CD14-positive monocyte (primary cell): ENCODE measurements at regions not wholly inside any gene's neighbourhood (a gene's known extent, or its start where the extent isn't known, plus 50 kb on each side); places are given as distances from the start of the nearest gene placed in this dataset.

Source experiments
- DNase-seq, 3 donors: peaks; one replicate each; pipeline ENCODE4 v3.0.0-alpha.2; 2011 to 2022
- H2AFZ ChIP-seq: 2 replicates; pipeline ENCODE4 v1.6.0; 2012; ENCODE audit warnings: mild to moderate bottlenecking, low read depth, low read length, inconsistent platforms; ENCODE audit not compliant: insufficient read depth, poor library complexity, severe bottlenecking
- H3K27ac ChIP-seq, 2 donors: 1 replicate in 1 of 2; 2 replicates in 1 of 2; pipeline ENCODE4 v1.5.1; 2012 to 2013; ENCODE audit warnings: low read length in 2 of 2, control low read depth in 1 of 2, inconsistent platforms in 1 of 2, low read depth in 1 of 2, mild to moderate bottlenecking in 1 of 2
- H3K27me3 ChIP-seq, 2 donors: one replicate each; pipeline versions ENCODE4 v1.6.0 to v1.6.1; 2011 to 2013; ENCODE audit warnings: low read length in 2 of 2; ENCODE audit not compliant: control insufficient read depth in 2 of 2, insufficient read depth in 2 of 2
- H3K36me3 ChIP-seq, 2 donors: replicated peaks in 1 of 2; 1 replicate in 1 of 2; 2 replicates in 1 of 2; pipeline versions ENCODE4 v1.5.1 to v1.6.1; 2012 to 2013; ENCODE audit warnings: low read length in 2 of 2, control low read depth in 1 of 2, inconsistent platforms in 1 of 2, mild to moderate bottlenecking in 1 of 2; ENCODE audit not compliant: insufficient read depth in 2 of 2, control insufficient read depth in 1 of 2
- H3K4me1 ChIP-seq, 2 donors: 1 replicate in 1 of 2; 2 replicates in 1 of 2; pipeline versions ENCODE4 v1.5.1 to v1.6.1; 2012 to 2013; ENCODE audit warnings: low read length in 2 of 2, control low read depth in 1 of 2, inconsistent platforms in 1 of 2, mild to moderate bottlenecking in 1 of 2, moderate library complexity in 1 of 2; ENCODE audit not compliant: insufficient read depth in 2 of 2, control insufficient read depth in 1 of 2
- H3K4me2 ChIP-seq: replicated peaks from 2 replicates; pipeline ENCODE3; 2012; ENCODE audit warnings: low read length, moderate library complexity, mild to moderate bottlenecking; ENCODE audit not compliant: poor library complexity, severe bottlenecking; ENCODE audit errors: extremely low read depth
- H3K4me3 ChIP-seq, 3 experiments: fragments of 200-600 bp in 1 of 3; sonication (generic) in 1 of 3; replicated peaks in 1 of 3; 1 replicate in 2 of 3; 2 replicates in 1 of 3; pipeline ENCODE4 v1.5.1; 2011 to 2013; ENCODE audit warnings: low read length in 3 of 3, mild to moderate bottlenecking in 3 of 3, control low read depth in 2 of 3, low read depth in 2 of 3, inconsistent platforms in 1 of 3, moderate library complexity in 1 of 3
- H3K79me2 ChIP-seq: 2 replicates; pipeline ENCODE4 v1.6.0; 2012; ENCODE audit warnings: mild to moderate bottlenecking, control low read depth, inconsistent platforms, low read length, moderate library complexity; ENCODE audit not compliant: insufficient read depth
- H3K9ac ChIP-seq: 2 replicates; pipeline ENCODE4 v1.6.0; 2017; ENCODE audit warnings: low read length, mild to moderate bottlenecking; ENCODE audit not compliant: insufficient read depth, poor library complexity, severe bottlenecking
- H3K9me3 ChIP-seq, 2 donors: replicated peaks in 1 of 2; 1 replicate in 1 of 2; 2 replicates in 1 of 2; pipeline versions ENCODE4 v1.5.1 to v1.6.1; 2012 to 2013; ENCODE audit warnings: low read length in 2 of 2, control low read depth in 1 of 2; ENCODE audit not compliant: control insufficient read depth in 1 of 2, insufficient read depth in 1 of 2
- H4K20me1 ChIP-seq: 2 replicates; pipeline ENCODE4 v1.6.0; 2012; ENCODE audit warnings: mild to moderate bottlenecking, low read length, control low read depth, moderate library complexity; ENCODE audit not compliant: insufficient read depth
- H3K27ac Mint-ChIP-seq, 7 donors: one replicate each; pipeline ENCODE4 v1.8.0; 2020; ENCODE audit warnings: mild to moderate bottlenecking in 7 of 7, mixed read lengths in 7 of 7, moderate library complexity in 6 of 7, inconsistent platforms in 2 of 7
- H3K27me3 Mint-ChIP-seq, 3 donors: one replicate each; pipeline ENCODE4 v1.8.0; 2021 to 2022; ENCODE audit warnings: low read depth in 3 of 3, mild to moderate bottlenecking in 3 of 3, mixed read lengths in 3 of 3, moderate library complexity in 3 of 3, inconsistent platforms in 1 of 3
- H3K36me3 Mint-ChIP-seq, 2 donors: one replicate each; pipeline ENCODE4 v1.8.0; 2020; ENCODE audit warnings: mixed read lengths in 2 of 2, inconsistent platforms in 1 of 2, mild to moderate bottlenecking in 1 of 2
- H3K4me1 Mint-ChIP-seq: one replicate; pipeline ENCODE4 v1.8.0; 2020; ENCODE audit warnings: mild to moderate bottlenecking, mixed read lengths
- H3K4me3 Mint-ChIP-seq, 2 donors: one replicate each; pipeline ENCODE4 v1.8.0; 2020; ENCODE audit warnings: mild to moderate bottlenecking in 2 of 2, mixed read lengths in 2 of 2, moderate library complexity in 1 of 2
- H3K9me3 Mint-ChIP-seq, 7 donors: one replicate each; pipeline ENCODE4 v1.8.0; 2020 to 2022; ENCODE audit warnings: mixed read lengths in 7 of 7, mild to moderate bottlenecking in 6 of 7, moderate library complexity in 6 of 7, inconsistent platforms in 2 of 7
- WGBS: methylation state at CpG from one replicate; pipeline ENCODE4 v1.1.5; 2013; ENCODE audit warnings: missing lambda C conversion rate; ENCODE audit not compliant: insufficient coverage; 5-methylcytosine and 5-hydroxymethylcytosine counted together
- intact Hi-C, 2 donors: fragments of 100-400 bp; cut with micrococcal nuclease; formaldehyde crosslinking; loops; one replicate each; pipeline versions ENCODE4 v1.15.0 to v1.15.1; 2023
- TF ChIP-seq, protein P1 (sequence below): fragments of 200-600 bp; IDR thresholded peaks from one replicate; pipeline ENCODE4 v1.8.0; 2022; ENCODE audit warnings: antibody characterized with exemption, mild to moderate bottlenecking

DNA sequence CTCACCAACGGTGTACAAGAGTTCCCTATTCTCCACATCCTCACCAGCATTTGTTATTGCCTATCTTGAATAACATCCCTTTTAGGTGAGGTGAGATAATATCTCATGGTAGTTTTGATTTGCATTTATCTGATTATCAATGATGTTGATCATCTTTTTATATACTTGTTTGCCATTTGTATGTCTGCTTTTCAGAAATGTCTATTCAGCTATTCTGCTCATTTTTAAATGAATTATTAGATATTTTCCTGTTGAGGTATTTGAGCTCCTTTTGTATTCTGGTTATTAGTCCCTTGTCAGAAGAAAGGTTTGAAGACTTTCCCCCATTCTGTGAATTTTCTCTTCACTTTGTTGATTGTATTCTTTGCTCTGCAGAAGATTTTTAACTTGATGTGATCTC is 695.5 kb upstream of the DDX18 start:
- Histone ChIP-seq H3K9me3 (no peaks in the 10 kb centered on the region), H3K36me3 (no peaks in the 10 kb centered on the region), H3K4me2 (no peak overlapping the region), H2AFZ (no peak overlapping the region), H3K27me3 (no peaks in the 10 kb centered on the region), H4K20me1 (no peaks in the 10 kb centered on the region), H3K4me1 (no peaks in the 10 kb centered on the region), H3K79me2 (no peaks in the 10 kb centered on the region), H3K27ac (no peak overlapping the region), H3K9ac (no peak overlapping the region), H3K4me3 (no peak overlapping the region)
- H3K36me3 Mint-ChIP-seq = no peaks in the 10 kb centered on the region
- H3K27me3 Mint-ChIP-seq = no peaks in the 10 kb centered on the region
- DNase-seq = no peak
- no CpG with 5 or more reads among the region's 1 CpG for WGBS
- intact Hi-C loops = no loop called here
- no peaks in the 10 kb centered on the region for H3K4me1 Mint-ChIP-seq
- H3K9me3 Mint-ChIP-seq = peaks cover 0 to 2% (median 0%) of the 10 kb centered on the region in 7 donors
- H3K4me3 Mint-ChIP-seq = no peak overlapping the region
- TF ChIP-seq, protein P1, sequence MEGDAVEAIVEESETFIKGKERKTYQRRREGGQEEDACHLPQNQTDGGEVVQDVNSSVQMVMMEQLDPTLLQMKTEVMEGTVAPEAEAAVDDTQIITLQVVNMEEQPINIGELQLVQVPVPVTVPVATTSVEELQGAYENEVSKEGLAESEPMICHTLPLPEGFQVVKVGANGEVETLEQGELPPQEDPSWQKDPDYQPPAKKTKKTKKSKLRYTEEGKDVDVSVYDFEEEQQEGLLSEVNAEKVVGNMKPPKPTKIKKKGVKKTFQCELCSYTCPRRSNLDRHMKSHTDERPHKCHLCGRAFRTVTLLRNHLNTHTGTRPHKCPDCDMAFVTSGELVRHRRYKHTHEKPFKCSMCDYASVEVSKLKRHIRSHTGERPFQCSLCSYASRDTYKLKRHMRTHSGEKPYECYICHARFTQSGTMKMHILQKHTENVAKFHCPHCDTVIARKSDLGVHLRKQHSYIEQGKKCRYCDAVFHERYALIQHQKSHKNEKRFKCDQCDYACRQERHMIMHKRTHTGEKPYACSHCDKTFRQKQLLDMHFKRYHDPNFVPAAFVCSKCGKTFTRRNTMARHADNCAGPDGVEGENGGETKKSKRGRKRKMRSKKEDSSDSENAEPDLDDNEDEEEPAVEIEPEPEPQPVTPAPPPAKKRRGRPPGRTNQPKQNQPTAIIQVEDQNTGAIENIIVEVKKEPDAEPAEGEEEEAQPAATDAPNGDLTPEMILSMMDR = no peak
- no peak overlapping the region for H3K27ac Mint-ChIP-seq

DNA sequence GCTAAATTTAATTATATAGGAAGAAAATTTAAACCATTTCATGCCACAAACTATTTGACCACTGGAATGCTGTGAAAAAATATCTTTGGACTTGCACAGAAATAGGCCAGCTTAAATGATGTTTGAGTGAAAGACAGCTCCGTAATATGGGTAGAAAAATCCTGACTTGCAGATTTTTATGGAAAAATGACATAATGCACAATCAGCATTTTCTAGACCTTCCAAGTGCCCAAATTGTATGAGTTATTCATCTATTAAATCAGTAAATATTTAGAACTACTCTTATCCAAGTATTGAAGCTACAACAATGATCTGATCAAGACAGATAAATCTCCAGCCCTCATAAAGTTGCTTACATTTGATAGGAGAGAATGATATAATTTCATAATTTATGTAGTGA is 691.1 kb upstream of the DDX18 start:
- Mint-ChIP-seq H3K4me3 (no peak overlapping the region), H3K9me3 (peaks cover 0 to 3% (median 0%) of the 10 kb centered on the region in 7 donors), H3K27me3 (no peaks in the 10 kb centered on the region), H3K4me1 (no peaks in the 10 kb centered on the region), H3K27ac (no peak overlapping the region), H3K36me3 (no peaks in the 10 kb centered on the region)
- TF ChIP-seq, protein P1 = no peak
- H4K20me1 ChIP-seq = no peaks in the 10 kb centered on the region
- no peaks in the 10 kb centered on the region for H3K36me3 ChIP-seq
- no peaks in the 10 kb centered on the region for H3K79me2 ChIP-seq
- no peak overlapping the region for H3K4me3 ChIP-seq
- no peaks in the 10 kb centered on the region for H3K9me3 ChIP-seq
- no peaks in the 10 kb centered on the region for H3K27me3 ChIP-seq
- no peak overlapping the region for H2AFZ ChIP-seq
- H3K9ac ChIP-seq = no peak overlapping the region
- no peak overlapping the region for H3K4me2 ChIP-seq
- no peak for DNase-seq
- intact Hi-C loops = no loop called here
- no peaks in the 10 kb centered on the region for H3K4me1 ChIP-seq
- no CpG with 5 or more reads among the region's 1 CpG for WGBS
- no peak overlapping the region for H3K27ac ChIP-seq
